ENCODE measurements at regions not wholly inside any gene's neighbourhood (a gene's known extent, or its start where the extent isn't known, plus 50 kb on each side); places are given as distances from the start of the nearest gene placed in this dataset.

DNA sequence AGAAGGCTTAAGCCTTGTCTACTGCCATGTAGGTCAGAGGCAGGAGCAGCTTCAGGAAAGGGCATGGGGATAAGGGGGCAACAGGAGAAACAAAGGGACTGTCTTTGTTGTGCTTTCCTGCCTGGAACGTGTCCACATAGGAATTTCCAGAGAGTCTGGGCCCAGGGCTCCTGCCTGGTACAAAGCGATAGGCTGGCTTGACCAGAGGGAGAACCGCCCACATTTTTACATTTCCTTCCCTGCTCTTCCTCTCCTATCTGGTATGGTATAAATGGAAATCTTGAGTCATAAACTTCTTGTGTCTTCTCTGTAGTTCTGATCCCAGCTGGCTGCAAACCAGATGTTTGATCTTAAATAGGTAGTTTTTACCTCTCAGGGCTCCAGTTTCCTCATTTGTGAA is 414.8 kb downstream of the HRH4 start:
- H3K4me3 ChIP-seq (ENCODE audit: low read depth in 1 of 2, low read length in 1 of 2): no peak overlapping the region
- TF ChIP-seq, protein P1, sequence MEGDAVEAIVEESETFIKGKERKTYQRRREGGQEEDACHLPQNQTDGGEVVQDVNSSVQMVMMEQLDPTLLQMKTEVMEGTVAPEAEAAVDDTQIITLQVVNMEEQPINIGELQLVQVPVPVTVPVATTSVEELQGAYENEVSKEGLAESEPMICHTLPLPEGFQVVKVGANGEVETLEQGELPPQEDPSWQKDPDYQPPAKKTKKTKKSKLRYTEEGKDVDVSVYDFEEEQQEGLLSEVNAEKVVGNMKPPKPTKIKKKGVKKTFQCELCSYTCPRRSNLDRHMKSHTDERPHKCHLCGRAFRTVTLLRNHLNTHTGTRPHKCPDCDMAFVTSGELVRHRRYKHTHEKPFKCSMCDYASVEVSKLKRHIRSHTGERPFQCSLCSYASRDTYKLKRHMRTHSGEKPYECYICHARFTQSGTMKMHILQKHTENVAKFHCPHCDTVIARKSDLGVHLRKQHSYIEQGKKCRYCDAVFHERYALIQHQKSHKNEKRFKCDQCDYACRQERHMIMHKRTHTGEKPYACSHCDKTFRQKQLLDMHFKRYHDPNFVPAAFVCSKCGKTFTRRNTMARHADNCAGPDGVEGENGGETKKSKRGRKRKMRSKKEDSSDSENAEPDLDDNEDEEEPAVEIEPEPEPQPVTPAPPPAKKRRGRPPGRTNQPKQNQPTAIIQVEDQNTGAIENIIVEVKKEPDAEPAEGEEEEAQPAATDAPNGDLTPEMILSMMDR (IDR thresholded peaks at IDR 0.05): no peak
- H3K27me3 ChIP-seq: peaks cover 4% of the 10 kb centered on the region
- H3K9me3 ChIP-seq: no peaks in the 10 kb centered on the region
- no peak overlapping the region for H3K27ac ChIP-seq
- H3K36me3 ChIP-seq: no peaks in the 10 kb centered on the region
- H3K4me1 ChIP-seq (ENCODE audit: control insufficient read depth in 1 of 2, insufficient read depth in 1 of 2, low read depth in 1 of 2, low read length in 1 of 2): no peaks in the 10 kb centered on the region

DNA sequence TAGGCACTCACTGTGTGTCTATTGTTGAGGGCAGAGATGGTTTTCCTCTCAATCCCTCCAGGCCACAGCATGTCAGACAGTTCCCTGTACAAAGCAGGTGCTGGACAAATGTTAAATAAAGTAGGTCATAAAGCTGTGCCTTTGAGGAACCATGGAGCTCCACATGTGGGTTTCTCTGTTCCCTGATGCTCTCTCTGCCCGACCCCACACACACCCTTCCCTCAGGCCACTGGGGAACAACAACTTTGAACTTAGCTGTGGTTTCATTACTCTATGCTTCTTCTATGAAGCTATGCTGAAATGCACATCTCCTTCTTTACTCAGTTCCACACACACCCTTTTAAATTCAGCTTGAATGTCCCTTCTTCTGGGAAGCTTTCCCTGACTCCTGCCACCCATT is 415.3 kb downstream of the HRH4 start:
- H3K27me3 ChIP-seq: peaks cover 4% of the 10 kb centered on the region
- no peaks in the 10 kb centered on the region for H3K9me3 ChIP-seq
- no peak overlapping the region for H3K4me3 ChIP-seq (ENCODE audit: low read depth in 1 of 2, low read length in 1 of 2)
- TF ChIP-seq, protein P1 (IDR thresholded peaks at IDR 0.05): no peak
- no peaks in the 10 kb centered on the region for H3K36me3 ChIP-seq
- no peak overlapping the region for H3K27ac ChIP-seq
- no peaks in the 10 kb centered on the region for H3K4me1 ChIP-seq (ENCODE audit: control insufficient read depth in 1 of 2, insufficient read depth in 1 of 2, low read depth in 1 of 2, low read length in 1 of 2)

DNA sequence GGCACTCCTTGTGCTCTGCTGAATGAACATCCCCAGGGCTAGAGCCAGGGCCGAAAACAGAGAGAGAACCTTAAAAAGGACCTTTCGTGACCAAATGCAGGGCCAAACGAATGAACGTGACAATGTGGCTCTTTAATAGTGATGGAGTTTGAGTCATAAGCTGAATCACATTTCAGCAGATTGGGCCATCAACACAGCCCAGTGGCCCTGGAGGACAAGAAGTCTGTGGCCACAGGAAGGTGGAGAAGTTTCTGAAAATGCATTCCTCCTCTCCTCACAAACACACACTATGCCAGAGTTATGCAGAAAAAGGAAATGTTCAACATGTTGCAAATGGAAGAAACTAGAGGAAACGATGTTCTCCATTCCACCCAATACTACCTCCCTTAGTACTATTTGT is 415.8 kb downstream of the HRH4 start:
- TF ChIP-seq, protein P1 (IDR thresholded peaks at IDR 0.05): no peak
- no peaks in the 10 kb centered on the region for H3K36me3 ChIP-seq
- H3K4me1 ChIP-seq (ENCODE audit: control insufficient read depth in 1 of 2, insufficient read depth in 1 of 2, low read depth in 1 of 2, low read length in 1 of 2): no peaks in the 10 kb centered on the region
- no peak overlapping the region for H3K27ac ChIP-seq
- H3K9me3 ChIP-seq: no peaks in the 10 kb centered on the region
- H3K4me3 ChIP-seq (ENCODE audit: low read depth in 1 of 2, low read length in 1 of 2): no peak overlapping the region
- H3K27me3 ChIP-seq: peaks cover 4% of the 10 kb centered on the region

DNA sequence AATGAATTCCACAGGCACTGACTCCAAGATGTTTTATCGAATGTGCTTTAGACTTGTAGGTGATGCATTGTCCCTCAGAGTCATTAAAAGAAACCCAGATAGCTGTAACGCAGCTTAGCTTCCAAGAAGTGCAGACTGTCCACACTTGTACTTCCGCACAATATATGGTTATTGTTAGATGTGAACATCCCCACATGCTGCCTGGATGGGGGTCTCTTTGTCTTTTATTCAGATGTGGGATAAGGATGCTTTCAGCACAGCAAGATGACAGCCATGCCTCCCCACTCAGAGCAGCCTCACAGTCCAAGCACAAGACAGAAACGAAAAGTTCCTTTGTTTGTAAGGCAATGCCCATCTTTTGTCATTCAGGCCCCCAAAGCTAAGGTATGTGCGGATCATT is 416.6 kb downstream of the HRH4 start:
- Histone ChIP-seq H3K27me3 (peaks cover 4% of the 10 kb centered on the region), H3K9me3 (no peaks in the 10 kb centered on the region), H3K4me3 (ENCODE audit: low read depth in 1 of 2, low read length in 1 of 2) (no peak overlapping the region), H3K27ac (no peak overlapping the region), H3K4me1 (ENCODE audit: control insufficient read depth in 1 of 2, insufficient read depth in 1 of 2, low read depth in 1 of 2, low read length in 1 of 2) (no peaks in the 10 kb centered on the region), H3K36me3 (no peaks in the 10 kb centered on the region)
- TF ChIP-seq, protein P1 (IDR thresholded peaks at IDR 0.05): no peak

DNA sequence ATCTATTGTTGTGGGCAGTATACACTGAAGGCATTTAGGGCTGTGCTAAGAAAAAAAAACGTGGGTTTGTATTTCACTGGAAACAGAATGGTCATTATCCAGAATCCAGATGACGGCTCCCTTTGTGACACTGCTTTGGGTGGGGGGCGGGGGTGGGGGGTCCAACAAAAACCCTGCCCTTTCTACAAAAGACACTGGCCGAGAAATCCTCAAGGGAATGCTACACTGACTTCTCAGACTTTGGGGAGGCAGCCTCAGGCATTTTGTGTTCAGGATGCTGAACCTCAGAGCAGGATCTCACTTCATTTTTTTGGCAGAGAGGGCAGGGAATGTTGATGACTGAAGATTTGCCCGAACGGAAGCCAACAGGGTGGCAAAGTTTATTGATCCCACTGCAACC is 417.1 kb downstream of the HRH4 start:
- Histone ChIP-seq H3K4me3 (ENCODE audit: low read depth in 1 of 2, low read length in 1 of 2) (no peak overlapping the region), H3K27me3 (peaks cover 4% of the 10 kb centered on the region), H3K36me3 (no peaks in the 10 kb centered on the region), H3K4me1 (ENCODE audit: control insufficient read depth in 1 of 2, insufficient read depth in 1 of 2, low read depth in 1 of 2, low read length in 1 of 2) (no peaks in the 10 kb centered on the region), H3K9me3 (no peaks in the 10 kb centered on the region), H3K27ac (no peak overlapping the region)
- TF ChIP-seq, protein P1 (IDR thresholded peaks at IDR 0.05): no peak

DNA sequence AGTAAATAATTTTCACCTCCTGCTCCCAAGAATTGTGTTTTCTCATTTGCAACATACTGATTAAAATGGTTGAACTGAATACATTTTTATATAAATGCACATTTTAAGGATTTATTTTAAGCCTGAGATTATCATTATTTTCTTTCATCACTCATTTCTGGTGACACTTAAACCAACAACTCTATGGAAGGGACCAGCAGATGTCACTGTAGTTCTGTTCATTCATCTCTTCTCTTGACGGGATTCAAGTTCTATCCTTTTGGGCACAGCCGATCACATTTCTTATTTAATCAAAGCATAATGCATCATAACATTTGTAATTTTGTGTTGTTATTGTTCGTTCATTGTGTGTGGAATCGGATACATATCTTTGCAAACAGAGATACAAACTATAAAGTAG is 417.9 kb downstream of the HRH4 start:
- Histone ChIP-seq H3K9me3 (no peaks in the 10 kb centered on the region), H3K36me3 (no peaks in the 10 kb centered on the region), H3K4me1 (ENCODE audit: control insufficient read depth in 1 of 2, insufficient read depth in 1 of 2, low read depth in 1 of 2, low read length in 1 of 2) (no peaks in the 10 kb centered on the region), H3K4me3 (ENCODE audit: low read depth in 1 of 2, low read length in 1 of 2) (no peak overlapping the region), H3K27me3 (peaks cover 4% of the 10 kb centered on the region), H3K27ac (no peak overlapping the region)
- TF ChIP-seq, protein P1 (IDR thresholded peaks at IDR 0.05): no peak

All from neutrophil (primary cell).